Ectodermal cell (in vitro differentiated cells): ENCODE measurements at regions not wholly inside any gene's neighbourhood (a gene's known extent, or its start where the extent isn't known, plus 50 kb on each side); places are given as distances from the start of the nearest gene placed in this dataset.
"Not testable (repeated sequence)": the region's sequence is repeated elsewhere in the genome, so short reads cannot be mapped to it uniquely, and the experiment has no call there.

Experiments
- H3K27ac ChIP-seq: 2 replicates; pipeline ENCODE4 v1.7.0; 2013; ENCODE audit warnings: mild to moderate bottlenecking, low read depth, low read length; ENCODE audit not compliant: insufficient read depth, poor library complexity, severe bottlenecking
- H3K27me3 ChIP-seq: 2 replicates; pipeline ENCODE4 v1.7.0; 2013; ENCODE audit warnings: mild to moderate bottlenecking, low read length; ENCODE audit not compliant: insufficient read depth, control insufficient read depth, poor library complexity, severe bottlenecking
- H3K36me3 ChIP-seq: one replicate; pipeline ENCODE4 v1.7.0; 2013; ENCODE audit warnings: low read length; ENCODE audit not compliant: control insufficient read depth, insufficient read depth
- H3K4me1 ChIP-seq: one replicate; pipeline ENCODE4 v1.7.0; 2013; ENCODE audit warnings: low read length; ENCODE audit not compliant: control insufficient read depth, insufficient read depth
- H3K4me3 ChIP-seq: 2 replicates; pipeline ENCODE4 v1.7.0; 2013; ENCODE audit warnings: low read depth, low read length, control low read depth; ENCODE audit not compliant: insufficient read depth
- H3K9me3 ChIP-seq: 2 replicates; pipeline ENCODE4 v1.7.0; 2013; ENCODE audit warnings: mild to moderate bottlenecking, low read length, moderate library complexity; ENCODE audit not compliant: control insufficient read depth
- whole genome bisulfite sequencing, 2 experiments: methylation state at CpG; one replicate each; pipeline ENCODE4 v1.1.7; 2013; ENCODE audit warnings: missing lambda C conversion rate in 2 of 2; 5-methylcytosine and 5-hydroxymethylcytosine counted together

DNA sequence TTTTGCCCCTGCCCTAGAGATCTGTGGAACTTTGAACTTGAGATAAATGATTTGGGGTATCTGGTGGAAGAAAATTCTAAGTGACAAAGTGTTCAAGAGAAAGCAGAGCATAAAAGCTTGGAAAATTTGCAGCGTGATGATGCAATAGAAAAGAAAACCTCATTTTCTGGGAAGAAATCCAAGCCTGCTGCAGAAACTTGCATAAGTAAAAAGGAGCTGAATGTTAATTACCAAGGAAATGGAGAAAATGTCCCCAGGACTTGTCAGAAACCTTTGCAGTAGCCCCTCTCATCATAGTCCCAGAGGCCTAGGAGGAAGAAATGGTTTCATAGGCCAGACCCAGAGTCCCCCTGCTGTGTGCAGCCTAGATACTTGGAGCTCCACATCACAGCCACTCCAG, 686.9 kb downstream of the FAM181B start:
- no peaks in the 10 kb centered on the region for H3K9me3 ChIP-seq
- no peaks in the 10 kb centered on the region for H3K36me3 ChIP-seq
- 94 to 97% methylated on average over 1 of the region's 1 CpG for WGBS, 2 experiments
- no peaks in the 10 kb centered on the region for H3K27me3 ChIP-seq
- no peak overlapping the region for H3K4me3 ChIP-seq
- no peak overlapping the region for H3K27ac ChIP-seq
- H3K4me1 ChIP-seq: no peaks in the 10 kb centered on the region

GRCh38 chr11:82045748-82046457, 687.8 kb downstream of the FAM181B start:
- Histone ChIP-seq H3K36me3 (no peaks in the 10 kb centered on the region), H3K27ac (no peak overlapping the region), H3K9me3 (no peaks in the 10 kb centered on the region), H3K4me1 (no peaks in the 10 kb centered on the region), H3K4me3 (no peak overlapping the region), H3K27me3 (no peaks in the 10 kb centered on the region)
- 97 to 100% methylated on average over 2 of the region's 2 CpGs for WGBS, 2 experiments

- Histone ChIP-seq H3K36me3 (no peaks in the 10 kb centered on the region), H3K9me3 (no peaks in the 10 kb centered on the region), H3K27me3 (no peaks in the 10 kb centered on the region), H3K27ac (no peak overlapping the region), H3K4me1 (no peaks in the 10 kb centered on the region), H3K4me3 (no peak overlapping the region)
- WGBS, 2 experiments: 92 to 100% methylated on average over 1 to 2 of the region's 2 CpGs
Measured at GRCh38 chr11:82043316-82043715, 690.3 kb downstream of the FAM181B start.

DNA sequence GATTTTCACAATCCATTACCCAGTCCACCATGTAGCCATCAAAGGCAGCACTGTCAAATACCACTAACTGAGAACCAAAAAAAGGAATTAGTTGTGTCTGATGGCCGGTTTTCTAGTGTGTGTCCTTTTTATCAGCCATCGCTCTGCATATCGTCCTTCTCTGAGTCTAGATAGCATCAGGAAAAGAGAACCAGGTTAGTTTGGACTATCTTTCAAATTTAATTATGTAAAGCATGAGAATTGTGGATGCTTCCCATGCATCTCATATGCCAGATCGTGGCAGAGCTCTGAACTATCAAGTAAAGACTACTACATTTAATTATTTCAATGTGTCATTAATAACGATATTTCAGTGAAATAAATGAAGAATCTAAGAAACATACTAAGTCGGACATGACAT, 691.9 kb downstream of the FAM181B start:
- Histone ChIP-seq H3K9me3 (no peaks in the 10 kb centered on the region), H3K36me3 (no peaks in the 10 kb centered on the region), H3K27ac (no peak overlapping the region), H3K4me3 (no peak overlapping the region), H3K27me3 (no peaks in the 10 kb centered on the region), H3K4me1 (no peaks in the 10 kb centered on the region)
- 96 to 99% methylated on average over 5 of the region's 6 CpGs for WGBS, 2 experiments

DNA sequence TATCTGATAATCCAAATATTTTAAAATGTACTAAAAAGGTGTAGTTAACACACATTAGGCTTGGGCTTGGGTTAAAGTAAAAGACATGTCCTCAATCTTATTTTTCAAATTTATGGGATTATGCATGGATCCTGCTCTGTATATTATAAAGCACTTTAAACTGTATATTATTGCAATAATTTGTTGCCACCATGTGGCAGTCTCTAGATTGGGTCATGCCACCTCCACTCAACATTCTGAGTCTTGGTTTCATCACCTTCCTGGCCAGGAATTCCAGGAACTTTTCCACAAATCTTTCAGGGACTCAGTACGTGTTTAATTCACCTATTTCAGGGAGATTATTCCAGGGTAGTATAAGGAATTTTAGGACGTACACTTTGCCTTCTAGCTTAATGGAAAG, 695.5 kb downstream of the FAM181B start:
- Histone ChIP-seq H3K4me3 (no peak overlapping the region), H3K36me3 (no peaks in the 10 kb centered on the region), H3K27me3 (no peaks in the 10 kb centered on the region), H3K4me1 (no peaks in the 10 kb centered on the region), H3K9me3 (no peaks in the 10 kb centered on the region), H3K27ac (no peak overlapping the region)
- WGBS, 2 experiments: 80 to 100% methylated on average over 2 of the region's 2 CpGs

GRCh38 chr11:82034527-82034926, 699.1 kb downstream of the FAM181B start:
- H3K9me3 ChIP-seq: no peaks in the 10 kb centered on the region
- no peaks in the 10 kb centered on the region for H3K27me3 ChIP-seq
- H3K36me3 ChIP-seq: no peaks in the 10 kb centered on the region
- H3K27ac ChIP-seq: no peak overlapping the region
- no peaks in the 10 kb centered on the region for H3K4me1 ChIP-seq
- H3K4me3 ChIP-seq: no peak overlapping the region
- WGBS, 2 experiments: 89 to 92% methylated on average over 1 of the region's 1 CpG

DNA sequence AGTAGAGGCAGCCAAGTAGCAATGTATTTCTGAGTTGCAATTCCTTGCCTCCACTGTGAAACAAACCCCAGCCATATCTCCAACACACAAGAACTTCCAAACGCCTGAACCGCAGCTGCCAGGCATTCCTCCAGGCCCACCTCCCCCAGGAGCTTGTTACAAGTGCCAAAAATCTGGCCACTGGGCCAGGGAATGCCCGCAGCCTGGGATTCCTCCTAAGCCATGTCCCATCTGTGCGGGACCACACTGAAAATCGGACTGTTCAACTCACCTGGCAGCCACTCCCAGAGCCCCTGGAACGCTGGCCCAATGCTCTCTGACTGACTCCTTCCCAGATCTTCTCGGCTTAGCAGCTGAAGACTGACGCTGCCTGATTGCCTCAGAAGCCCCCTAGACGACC, 706.3 kb downstream of the FAM181B start:
- H3K36me3 ChIP-seq, H3K27ac ChIP-seq, H3K9me3 ChIP-seq, H3K27me3 ChIP-seq, H3K4me3 ChIP-seq, H3K4me1 ChIP-seq: not testable (repeated sequence)
- WGBS, 2 experiments: 88 to 92% methylated on average over 9 of the region's 9 CpGs

DNA sequence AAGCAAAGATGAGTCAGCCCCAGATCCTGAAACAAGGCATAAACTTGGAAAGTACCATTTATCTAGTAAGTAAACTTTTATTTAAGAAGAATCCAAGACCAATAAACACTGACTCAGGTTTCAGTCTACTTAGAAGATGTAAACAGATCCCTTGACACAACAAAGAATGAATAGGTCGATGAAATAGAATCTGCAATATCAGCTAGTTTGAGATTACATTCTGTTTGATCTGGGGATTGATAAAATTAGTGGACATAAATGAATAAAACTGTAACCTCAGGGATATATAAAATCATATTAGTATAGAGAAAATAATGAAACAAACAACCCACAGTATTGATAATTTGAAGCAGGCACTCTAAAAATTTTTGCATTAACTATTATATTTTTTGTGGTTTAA, 708.9 kb downstream of the FAM181B start:
- no peaks in the 10 kb centered on the region for H3K9me3 ChIP-seq
- H3K27me3 ChIP-seq: no peaks in the 10 kb centered on the region
- H3K4me3 ChIP-seq: no peak overlapping the region
- H3K4me1 ChIP-seq: no peaks in the 10 kb centered on the region
- 73 to 100% methylated on average over 1 of the region's 1 CpG for WGBS, 2 experiments
- no peaks in the 10 kb centered on the region for H3K36me3 ChIP-seq
- no peak overlapping the region for H3K27ac ChIP-seq

GRCh38 chr11:82012276-82012675, 721.4 kb downstream of the FAM181B start:
- Histone ChIP-seq H3K4me3 (no peak overlapping the region), H3K36me3 (no peaks in the 10 kb centered on the region), H3K9me3 (no peaks in the 10 kb centered on the region), H3K27me3 (no peaks in the 10 kb centered on the region), H3K4me1 (no peaks in the 10 kb centered on the region), H3K27ac (no peak overlapping the region)
- WGBS, 2 experiments: 94 to 100% methylated on average over 1 to 3 of the region's 3 CpGs

- no peak overlapping the region for H3K27ac ChIP-seq
- 85 to 87% methylated on average over 2 of the region's 2 CpGs for WGBS, 2 experiments
Measured at GRCh38 chr11:82009133-82009532, 724.5 kb downstream of the FAM181B start.

GRCh38 chr11:82007521-82007920, 726.1 kb downstream of the FAM181B start:
- H3K9me3 ChIP-seq: no peaks in the 10 kb centered on the region
- WGBS, 2 experiments: 92 to 94% methylated on average over 5 of the region's 6 CpGs
- H3K4me3 ChIP-seq: no peak overlapping the region
- H3K27me3 ChIP-seq: no peaks in the 10 kb centered on the region
- no peaks in the 10 kb centered on the region for H3K36me3 ChIP-seq
- no peaks in the 10 kb centered on the region for H3K4me1 ChIP-seq
- no peak overlapping the region for H3K27ac ChIP-seq

More at GRCh38 chr11:82009133-82009532, 724.5 kb downstream of the FAM181B start:
- no peaks in the 10 kb centered on the region for H3K9me3 ChIP-seq
- no peaks in the 10 kb centered on the region for H3K36me3 ChIP-seq
- H3K4me3 ChIP-seq: no peak overlapping the region
- no peaks in the 10 kb centered on the region for H3K4me1 ChIP-seq
- H3K27me3 ChIP-seq: no peaks in the 10 kb centered on the region
